GM12878 (cell line): ENCODE measurements at regions not wholly inside any gene's neighbourhood (a gene's known extent, or its start where the extent isn't known, plus 50 kb on each side); places are given as distances from the start of the nearest gene placed in this dataset.

ENCODE experiments used
- ATAC-seq: fragments of 200-7000 bp; cut with Tn5 transposase; 3 replicates; pipeline ENCODE4 v1.9.1; 2020; ENCODE audit warnings: mild to moderate bottlenecking, moderate library complexity
- BruUV-seq: library from RNA; stranded (reverse); fragments of 400-500 nt; replicated peaks from 2 replicates; lab custom pipeline; 2021; lab: Mats Ljungman, UMichigan
- CTCF ChIA-PET: fragments of 300-600 bp; sonication (Branson Sonifier 250); formaldehyde crosslinking; extraction: SDS; loops from one replicate; lab custom pipeline; 2021; ENCODE audit warnings: inconsistent platforms; lab: Yijun Ruan, JAX
- POLR2A ChIA-PET: fragments of 350-600 bp; formaldehyde crosslinking; extraction: SDS; loops from one replicate; lab custom pipeline; 2021; ENCODE audit warnings: inconsistent platforms; lab: Charles Lee
- RAD21 ChIA-PET: fragments of 300-600 bp; sonication (Branson Sonifier 250); formaldehyde crosslinking; loops from one replicate; lab custom pipeline; 2023; ENCODE audit warnings: antibody characterized with exemption; ENCODE audit not compliant: unreplicated experiment; lab: Charles Lee
- SMC1A ChIA-PET: fragments of 300-600 bp; sonication (Branson Sonifier 250); formaldehyde crosslinking; loops from one replicate; lab custom pipeline; 2023; ENCODE audit not compliant: unreplicated experiment, uncharacterized antibody; lab: Charles Lee
- DNase-seq: peaks from one replicate; pipeline ENCODE4 v3.0.0-alpha.2; 2011; ENCODE audit warnings: low read depth, low spot score
- FAIRE-seq: peaks from 3 replicates; lab custom pipeline; 2011; peaks lifted over from hg19 to GRCh38; lab: Jason Lieb, UNC
- H2AFZ ChIP-seq: 2 replicates; pipeline ENCODE4 v1.6.0; 2011; ENCODE audit warnings: low read depth, low read length, control low read depth; ENCODE audit not compliant: control insufficient read depth
- H3K27ac ChIP-seq: 2 replicates; pipeline ENCODE4 v1.5.1; 2011; ENCODE audit warnings: control low read depth; ENCODE audit not compliant: control insufficient read depth, insufficient read depth
- H3K27me3 ChIP-seq, 2 experiments: replicated peaks in 1 of 2; 2 replicates each; pipeline versions ENCODE4 v1.6.0 to v1.6.1; 2011; ENCODE audit warnings: low read length in 1 of 2; ENCODE audit not compliant: control insufficient read depth in 2 of 2, insufficient read depth in 2 of 2
- H3K36me3 ChIP-seq, 2 experiments: 2 replicates each; pipeline ENCODE4 v1.5.1; 2011; ENCODE audit warnings: low read length in 1 of 2; ENCODE audit not compliant: control insufficient read depth in 2 of 2, insufficient read depth in 2 of 2
- H3K4me1 ChIP-seq: 2 replicates; pipeline ENCODE4 v1.6.1; 2011; ENCODE audit warnings: mild to moderate bottlenecking, low read length, moderate library complexity, mixed read lengths; ENCODE audit not compliant: control insufficient read depth, insufficient read depth
- H3K4me2 ChIP-seq: 2 replicates; pipeline ENCODE4 v1.6.0; 2011; ENCODE audit warnings: control low read depth; ENCODE audit not compliant: control insufficient read depth, insufficient read depth
- H3K4me3 ChIP-seq: fragments of 200-600 bp; sonication (generic); 2 replicates; pipeline ENCODE4 v1.5.1; 2016
- H3K79me2 ChIP-seq: 2 replicates; pipeline ENCODE4 v1.6.0; 2011; ENCODE audit warnings: low read length; ENCODE audit not compliant: control insufficient read depth, insufficient read depth
- H3K9ac ChIP-seq: 2 replicates; pipeline ENCODE4 v1.8.0; 2011; ENCODE audit warnings: low read length, control low read depth, mixed read lengths; ENCODE audit not compliant: control insufficient read depth, insufficient read depth
- H3K9me3 ChIP-seq: replicated peaks from 3 replicates; pipeline ENCODE4 v1.5.1; 2011; ENCODE audit warnings: mild to moderate bottlenecking, low read length; ENCODE audit not compliant: control insufficient read depth, insufficient read depth
- H4K20me1 ChIP-seq: 2 replicates; pipeline ENCODE4 v1.6.0; 2011; ENCODE audit not compliant: control insufficient read depth, insufficient read depth
- BACH1 ChIP-seq: fragments of 450-650 bp; IDR thresholded peaks from 2 replicates; pipeline ENCODE4 v1.6.1; 2017; ENCODE audit warnings: mild to moderate bottlenecking, borderline replicate concordance
- BCLAF1 ChIP-seq: fragments of 450-650 bp; IDR thresholded peaks from 2 replicates; pipeline ENCODE4 v1.6.1; 2017; ENCODE audit warnings: antibody characterized with exemption, mild to moderate bottlenecking, moderate library complexity
- BMI1 ChIP-seq: fragments of 450-650 bp; IDR thresholded peaks from 2 replicates; pipeline ENCODE4 v1.6.1; 2016; ENCODE audit warnings: mild to moderate bottlenecking, moderate library complexity, borderline replicate concordance
- CBFB ChIP-seq: IDR thresholded peaks from 2 replicates; pipeline ENCODE4 v1.6.1; 2016; ENCODE audit warnings: antibody characterized with exemption, low read depth
- CBX3 ChIP-seq: fragments of 200-600 bp; sonication (generic); IDR thresholded peaks from 2 replicates; pipeline ENCODE4 v1.6.1; 2016; ENCODE audit warnings: low read depth, borderline replicate concordance
- DPF2 ChIP-seq: fragments of 450-650 bp; IDR thresholded peaks from 2 replicates; pipeline ENCODE4 v1.6.1; 2017; ENCODE audit warnings: mild to moderate bottlenecking
- E2F4 ChIP-seq: IDR thresholded peaks from 2 replicates; pipeline ENCODE4 v1.6.1; 2012; ENCODE audit warnings: low read depth, low read length, improper control_type of control experiment
- EGR1 ChIP-seq, 2 experiments: IDR thresholded peaks; 1 replicate in 1 of 2; 2 replicates in 1 of 2; pipeline ENCODE4 v1.6.1; 2011 to 2012; ENCODE audit warnings: low read depth in 2 of 2, low read length in 2 of 2, borderline replicate concordance in 1 of 2, mild to moderate bottlenecking in 1 of 2, moderate library complexity in 1 of 2
- RFX5 ChIP-seq: IDR thresholded peaks from 2 replicates; pipeline ENCODE4 v1.6.1; 2011; ENCODE audit warnings: low read depth, low read length, improper control_type of control experiment
- SKIL ChIP-seq: fragments of 450-650 bp; IDR thresholded peaks from 2 replicates; pipeline ENCODE4 v1.6.1; 2017; ENCODE audit warnings: mild to moderate bottlenecking, low read depth, inconsistent platforms; ENCODE audit not compliant: poor library complexity, severe bottlenecking
- SMAD1 ChIP-seq: fragments of 450-650 bp; IDR thresholded peaks from 2 replicates; pipeline ENCODE4 v1.6.1; 2018; ENCODE audit warnings: mild to moderate bottlenecking, low read depth; ENCODE audit not compliant: partially characterized antibody
- SRF ChIP-seq, 2 experiments: IDR thresholded peaks; 2 replicates each; pipeline ENCODE4 v1.6.1; 2011; ENCODE audit warnings: low read depth in 2 of 2, low read length in 2 of 2, mild to moderate bottlenecking in 1 of 2, moderate library complexity in 1 of 2
- TAF1 ChIP-seq: IDR thresholded peaks from 2 replicates; pipeline ENCODE4 v1.6.1; 2011; ENCODE audit warnings: mild to moderate bottlenecking, low read depth, low read length, borderline replicate concordance
- TBL1XR1 ChIP-seq: IDR thresholded peaks from 2 replicates; pipeline ENCODE4 v1.6.1; 2012; ENCODE audit warnings: low read depth, low read length, improper control_type of control experiment
- ZNF24 ChIP-seq: fragments of 450-650 bp; IDR thresholded peaks from 2 replicates; pipeline ENCODE4 v1.6.1; 2017; ENCODE audit warnings: antibody characterized with exemption, mild to moderate bottlenecking
- WGBS: methylation state at CpG from one replicate; pipeline ENCODE4 v1.1.6; 2016; ENCODE audit warnings: low lambda C conversion rate; ENCODE audit not compliant: insufficient replicate concordance, insufficient coverage; ENCODE audit errors: missing lambda C conversion rate; 5-methylcytosine and 5-hydroxymethylcytosine counted together
- in situ Hi-C: fragments of 300-500 bp; cut with MboI; formaldehyde crosslinking; loops from 9 replicates; pipeline ENCODE4 v1.14.3; 2018; ENCODE audit warnings: mixed read lengths
- intact Hi-C: fragments of 100-400 bp; cut with micrococcal nuclease; formaldehyde crosslinking; loops from one replicate; pipeline ENCODE4 v1.14.2; 2022; ENCODE audit not compliant: unreplicated experiment

- intact Hi-C loops (no loop called here), in situ Hi-C loops (no loop called here)
- POLR2A ChIA-PET, result no interaction called here
- CTCF ChIA-PET, result no interaction called here
- Histone ChIP-seq H3K36me3 (no peaks in the 10 kb centered on the region), H2AFZ (no peak overlapping the region), H3K9me3 (no peaks in the 10 kb centered on the region), H3K4me3 (no peak overlapping the region), H3K4me1 (no peaks in the 10 kb centered on the region), H3K79me2 (no peaks in the 10 kb centered on the region), H3K27ac (no peak overlapping the region), H3K27me3 (no peaks in the 10 kb centered on the region; a peak in 1 of 4 replicates), H3K4me2 (no peak overlapping the region), H3K9ac (no peak overlapping the region), H4K20me1 (no peaks in the 10 kb centered on the region)
- no peak for ATAC-seq
- BruUV-seq, result no TSS peak
- no peak for FAIRE-seq
- WGBS, result 20% methylated on average over 8 of the region's 8 CpGs
- TF ChIP-seq DPF2 (no peak), SKIL (no peak), E2F4 (no peak), EGR1 (IDR thresholded peaks at IDR 0.05; ENCODE audit: borderline replicate concordance in 1 of 2, low read depth in 2 of 2, low read length in 2 of 2) (no peak), ZNF24 (no peak), CBFB (no peak), BACH1 (no peak), SRF (IDR thresholded peaks at IDR 0.05; ENCODE audit: low read depth in 2 of 2, low read length in 2 of 2) (no peak), SMAD1 (no peak), RFX5 (no peak), BCLAF1 (no peak), BMI1 (no peak), TAF1 (no peak), TBL1XR1 (no peak), CBX3 (no peak)
- SMC1A ChIA-PET, result no interaction called here
- RAD21 ChIA-PET, result no interaction called here
- DNase-seq, result no peak
Measured at GRCh38 chr2:797556-797955, 120.3 kb upstream of the TMEM18 start.
